ENCODE measurements at regions not wholly inside any gene's neighbourhood (a gene's known extent, or its start where the extent isn't known, plus 50 kb on each side); places are given as distances from the start of the nearest gene placed in this dataset.

DNA sequence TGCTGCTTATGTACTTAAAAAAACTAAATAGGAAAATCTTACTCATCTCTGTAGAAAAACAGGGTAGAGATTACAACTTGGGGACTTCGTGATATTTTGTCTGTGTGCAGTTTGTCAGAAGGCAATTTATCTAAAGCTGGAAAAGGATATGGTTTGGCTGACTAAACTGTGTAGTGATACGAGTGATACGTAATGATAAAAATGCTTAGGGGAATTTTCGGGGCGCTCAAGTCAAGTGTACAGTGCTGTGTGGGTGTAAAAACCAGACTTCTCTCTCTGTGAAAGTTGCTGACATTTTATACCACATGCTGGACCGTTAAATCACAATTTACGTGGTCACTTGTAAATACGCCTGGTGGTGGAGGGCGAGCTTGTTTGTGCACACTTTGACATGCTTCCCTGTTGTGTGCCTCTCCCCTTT lies 221.7 kb downstream of the KCNRG start:
- no peak overlapping the region for H3K27ac ChIP-seq (ENCODE audit: low read depth, low read length)
- no peak overlapping the region for H3K4me3 ChIP-seq (ENCODE audit: low read depth in 1 of 2, low read length in 2 of 2)
- no peak overlapping the region for H3K9ac ChIP-seq (ENCODE audit: low read length)

DNA sequence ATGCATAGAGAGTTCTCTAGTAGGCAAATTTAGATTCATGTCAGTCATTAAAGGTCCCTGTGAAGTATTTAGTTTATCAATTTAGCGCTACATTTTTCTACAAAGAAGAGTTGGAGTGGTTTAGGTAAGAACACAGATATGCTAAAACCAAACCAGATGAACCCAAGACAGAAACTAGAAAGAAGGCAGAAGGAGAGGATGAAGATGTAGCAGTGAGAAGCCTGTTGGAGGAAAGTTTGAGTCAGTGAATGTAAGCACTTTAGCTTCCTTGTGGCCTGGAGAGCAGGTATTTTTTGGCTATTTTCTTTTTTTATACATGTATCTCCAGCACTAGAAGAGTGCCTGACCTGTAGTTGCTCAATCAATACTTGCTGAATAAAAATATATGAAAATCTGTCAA lies 223.7 kb downstream of the KCNRG start:
- Histone ChIP-seq H3K27me3 (ENCODE audit: control insufficient read depth in 1 of 2, insufficient read depth in 2 of 2, low read length in 2 of 2) (no peaks in the 10 kb centered on the region), H3K4me3 (ENCODE audit: low read depth in 1 of 2, low read length in 2 of 2) (no peak overlapping the region), H3K9ac (ENCODE audit: low read length) (no peak overlapping the region), H3K27ac (ENCODE audit: low read depth, low read length) (no peak overlapping the region), H3K9me3 (ENCODE audit: low read length) (no peaks in the 10 kb centered on the region), H3K36me3 (ENCODE audit: insufficient read depth, low read length) (no peaks in the 10 kb centered on the region), H3K4me1 (ENCODE audit: insufficient read depth, low read length) (no peaks in the 10 kb centered on the region)

More for the DNA sequence above, 221.7 kb downstream of the KCNRG start:
- Histone ChIP-seq H3K27me3 (ENCODE audit: control insufficient read depth in 1 of 2, insufficient read depth in 2 of 2, low read length in 2 of 2) (no peaks in the 10 kb centered on the region), H3K9me3 (ENCODE audit: low read length) (no peaks in the 10 kb centered on the region), H3K4me1 (ENCODE audit: insufficient read depth, low read length) (no peaks in the 10 kb centered on the region), H3K36me3 (ENCODE audit: insufficient read depth, low read length) (no peaks in the 10 kb centered on the region)

DNA sequence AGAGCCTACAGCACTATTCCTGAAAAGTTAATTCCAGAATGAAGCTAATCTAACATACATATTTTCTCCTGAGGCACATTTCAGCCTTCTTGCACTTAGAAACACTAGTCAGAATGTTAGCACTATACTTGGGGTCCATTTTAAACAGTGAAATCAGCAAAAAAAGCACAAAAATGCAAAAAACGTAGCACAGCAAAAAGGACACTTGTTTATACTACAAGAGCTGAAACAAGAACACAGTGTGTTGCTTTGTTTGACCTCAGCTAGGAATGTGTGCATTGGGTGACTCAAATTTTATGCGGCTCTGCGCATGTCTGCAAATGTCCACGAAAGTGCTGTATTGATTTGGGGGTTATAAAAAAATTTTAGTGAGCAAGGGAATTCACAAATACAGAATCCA lies 226.2 kb downstream of the KCNRG start:
- Histone ChIP-seq H3K4me1 (ENCODE audit: insufficient read depth, low read length) (no peaks in the 10 kb centered on the region), H3K27me3 (ENCODE audit: control insufficient read depth in 1 of 2, insufficient read depth in 2 of 2, low read length in 2 of 2) (no peaks in the 10 kb centered on the region), H3K27ac (ENCODE audit: low read depth, low read length) (no peak overlapping the region), H3K9me3 (ENCODE audit: low read length) (no peaks in the 10 kb centered on the region), H3K4me3 (ENCODE audit: low read depth in 1 of 2, low read length in 2 of 2) (no peak overlapping the region), H3K9ac (ENCODE audit: low read length) (no peak overlapping the region), H3K36me3 (ENCODE audit: insufficient read depth, low read length) (no peaks in the 10 kb centered on the region)

DNA sequence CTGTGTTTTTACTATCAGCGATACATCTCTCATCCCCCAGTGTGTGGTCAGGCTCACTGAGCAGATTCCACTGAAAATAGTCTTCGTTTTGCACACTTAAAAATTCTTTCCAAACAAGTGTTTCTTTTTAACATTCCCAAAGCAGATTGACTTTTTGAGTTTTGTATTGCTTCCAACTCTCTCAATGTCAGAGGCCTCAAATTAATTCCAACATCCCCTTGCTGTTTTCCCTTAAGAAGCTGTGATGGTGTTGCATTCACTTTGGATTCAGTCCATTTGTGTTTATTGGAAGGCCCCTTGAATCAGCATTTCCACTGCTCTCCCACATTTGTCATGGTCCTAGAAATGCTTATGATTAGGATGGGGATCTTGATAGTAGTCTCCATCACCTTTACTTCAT lies 228.7 kb downstream of the KCNRG start:
- H3K27ac ChIP-seq (ENCODE audit: low read depth, low read length) = no peak overlapping the region
- no peaks in the 10 kb centered on the region for H3K4me1 ChIP-seq (ENCODE audit: insufficient read depth, low read length)
- H3K27me3 ChIP-seq (ENCODE audit: control insufficient read depth in 1 of 2, insufficient read depth in 2 of 2, low read length in 2 of 2) = no peaks in the 10 kb centered on the region

DNA sequence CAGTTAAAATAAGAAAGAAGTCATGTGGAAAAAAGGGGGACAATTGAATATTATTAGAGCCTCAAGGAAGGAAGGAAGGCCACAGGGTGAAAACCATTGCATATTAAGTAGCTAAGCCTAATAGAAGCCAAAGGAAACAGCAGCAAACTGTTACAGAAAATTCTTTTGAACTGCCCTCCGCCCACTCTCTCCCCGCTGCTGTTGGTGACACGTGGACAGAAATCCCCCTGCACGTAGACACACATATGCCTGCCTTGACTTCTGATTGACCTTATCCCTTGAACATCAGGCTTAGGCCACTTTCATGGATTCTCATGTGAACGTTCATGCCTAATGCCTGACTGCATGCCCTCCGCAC lies 229.1 kb downstream of the KCNRG start:
- Histone ChIP-seq H3K4me1 (ENCODE audit: insufficient read depth, low read length) (no peaks in the 10 kb centered on the region), H3K36me3 (ENCODE audit: insufficient read depth, low read length) (no peaks in the 10 kb centered on the region), H3K27ac (ENCODE audit: low read depth, low read length) (no peak overlapping the region), H3K9me3 (ENCODE audit: low read length) (no peaks in the 10 kb centered on the region), H3K4me3 (ENCODE audit: low read depth in 1 of 2, low read length in 2 of 2) (no peak overlapping the region), H3K27me3 (ENCODE audit: control insufficient read depth in 1 of 2, insufficient read depth in 2 of 2, low read length in 2 of 2) (no peaks in the 10 kb centered on the region), H3K9ac (ENCODE audit: low read length) (no peak overlapping the region)

More for the DNA sequence above, 228.7 kb downstream of the KCNRG start:
- Histone ChIP-seq H3K4me3 (ENCODE audit: low read depth in 1 of 2, low read length in 2 of 2) (no peak overlapping the region), H3K9me3 (ENCODE audit: low read length) (no peaks in the 10 kb centered on the region), H3K36me3 (ENCODE audit: insufficient read depth, low read length) (no peaks in the 10 kb centered on the region), H3K9ac (ENCODE audit: low read length) (no peak overlapping the region)

DNA sequence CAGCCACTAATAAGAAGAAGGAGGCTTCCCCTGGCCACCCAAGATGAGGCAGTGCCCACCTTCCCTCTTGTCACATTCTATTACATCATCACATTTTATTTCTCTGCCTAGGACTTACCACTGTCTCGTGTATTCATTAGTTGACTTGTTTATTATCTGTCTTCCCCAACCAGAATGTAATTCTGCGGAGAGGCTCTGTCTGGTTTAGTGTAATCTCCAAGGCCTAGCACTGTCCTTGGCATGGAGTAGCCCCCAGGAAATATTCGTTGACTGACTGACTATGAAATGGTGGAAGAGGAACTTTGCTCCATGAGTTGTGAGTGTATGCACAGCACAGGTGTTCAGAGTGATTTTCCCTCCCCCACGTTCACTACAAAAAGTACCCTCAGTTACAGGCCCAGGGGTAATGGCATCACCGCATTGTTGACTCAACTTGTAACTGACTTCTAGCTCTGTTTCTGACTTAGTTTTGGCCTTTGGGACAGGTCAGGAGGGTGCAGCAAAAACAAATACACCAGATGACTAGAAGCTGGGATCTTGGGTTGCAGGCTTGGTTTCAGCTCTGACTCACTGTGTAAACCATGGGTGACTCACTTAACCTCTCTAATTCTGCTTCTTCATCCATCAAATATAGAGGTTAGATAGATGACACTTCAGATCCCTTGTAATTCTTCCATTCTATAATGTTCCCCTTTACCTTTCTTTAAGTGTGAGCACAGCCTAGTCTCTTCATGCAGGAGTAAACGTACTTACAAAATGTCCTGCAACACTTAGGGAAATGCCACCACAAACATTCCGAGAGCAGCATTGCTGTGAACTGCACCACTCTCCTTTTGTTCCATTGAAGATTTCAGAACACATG lies 229.7 kb downstream of the KCNRG start:
- no peaks in the 10 kb centered on the region for H3K4me1 ChIP-seq (ENCODE audit: insufficient read depth, low read length)
- no peaks in the 10 kb centered on the region for H3K36me3 ChIP-seq (ENCODE audit: insufficient read depth, low read length)
- no peak overlapping the region for H3K27ac ChIP-seq (ENCODE audit: low read depth, low read length)
- H3K9ac ChIP-seq (ENCODE audit: low read length) = no peak overlapping the region
- H3K4me3 ChIP-seq (ENCODE audit: low read depth in 1 of 2, low read length in 2 of 2) = no peak overlapping the region
- H3K27me3 ChIP-seq (ENCODE audit: control insufficient read depth in 1 of 2, insufficient read depth in 2 of 2, low read length in 2 of 2) = no peaks in the 10 kb centered on the region
- H3K9me3 ChIP-seq (ENCODE audit: low read length) = no peaks in the 10 kb centered on the region

DNA sequence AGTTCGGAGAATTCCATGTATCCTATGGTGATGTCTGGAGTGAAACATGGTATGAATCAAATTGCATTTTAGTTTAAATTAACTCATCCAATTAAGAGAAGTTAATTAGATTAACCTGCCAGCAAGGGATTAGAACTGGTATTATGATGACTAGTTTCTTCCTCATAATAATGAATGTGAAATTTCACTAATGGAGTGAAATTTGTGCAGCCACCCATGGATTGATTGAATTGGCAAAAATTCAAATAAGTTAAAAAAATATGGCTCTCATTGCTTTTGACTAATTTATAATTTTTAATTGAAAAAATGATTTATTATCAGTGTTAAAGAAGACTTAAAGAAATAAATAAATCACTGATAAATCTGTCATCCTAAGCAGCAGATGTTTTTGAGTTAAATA lies 232.0 kb downstream of the KCNRG start:
- Histone ChIP-seq H3K36me3 (ENCODE audit: insufficient read depth, low read length) (no peaks in the 10 kb centered on the region), H3K4me3 (ENCODE audit: low read depth in 1 of 2, low read length in 2 of 2) (no peak overlapping the region), H3K9me3 (ENCODE audit: low read length) (no peaks in the 10 kb centered on the region), H3K4me1 (ENCODE audit: insufficient read depth, low read length) (no peaks in the 10 kb centered on the region), H3K27me3 (ENCODE audit: control insufficient read depth in 1 of 2, insufficient read depth in 2 of 2, low read length in 2 of 2) (no peaks in the 10 kb centered on the region), H3K9ac (ENCODE audit: low read length) (no peak overlapping the region), H3K27ac (ENCODE audit: low read depth, low read length) (no peak overlapping the region)

DNA sequence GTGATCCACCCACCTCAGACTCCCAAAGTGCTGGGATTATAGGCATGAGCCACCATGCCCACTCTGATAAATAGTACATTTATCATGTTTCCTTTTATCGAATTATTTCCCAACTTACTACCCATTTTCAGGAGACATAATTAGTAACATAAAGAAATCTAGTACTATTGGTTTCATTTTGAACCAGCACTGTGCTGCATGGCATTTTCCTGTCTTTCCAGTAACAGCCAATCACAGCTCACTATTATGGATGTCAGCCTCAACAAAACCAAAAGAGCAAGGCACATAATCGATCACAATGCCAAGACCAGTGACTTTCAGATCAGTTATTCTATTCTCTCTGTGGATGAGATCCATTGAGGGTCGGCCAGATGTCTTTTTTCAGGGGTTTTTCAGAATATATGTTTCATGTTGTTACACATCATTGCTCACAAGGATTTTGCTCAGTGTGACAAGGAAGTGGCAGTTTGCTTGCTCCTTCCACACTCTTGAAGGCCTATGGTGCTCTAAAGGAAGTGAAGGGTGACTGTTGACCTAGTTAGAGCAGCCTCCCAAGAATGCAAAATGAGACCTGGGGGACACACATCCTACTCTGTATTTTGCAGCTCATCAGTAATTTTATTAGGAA lies 233.4 kb downstream of the KCNRG start:
- H3K9ac ChIP-seq (ENCODE audit: low read length) = no peak overlapping the region
- H3K36me3 ChIP-seq (ENCODE audit: insufficient read depth, low read length) = no peaks in the 10 kb centered on the region
- no peak overlapping the region for H3K27ac ChIP-seq (ENCODE audit: low read depth, low read length)
- H3K4me1 ChIP-seq (ENCODE audit: insufficient read depth, low read length) = no peaks in the 10 kb centered on the region
- no peaks in the 10 kb centered on the region for H3K27me3 ChIP-seq (ENCODE audit: control insufficient read depth in 1 of 2, insufficient read depth in 2 of 2, low read length in 2 of 2)
- H3K9me3 ChIP-seq (ENCODE audit: low read length) = no peaks in the 10 kb centered on the region
- no peak overlapping the region for H3K4me3 ChIP-seq (ENCODE audit: low read depth in 1 of 2, low read length in 2 of 2)

DNA sequence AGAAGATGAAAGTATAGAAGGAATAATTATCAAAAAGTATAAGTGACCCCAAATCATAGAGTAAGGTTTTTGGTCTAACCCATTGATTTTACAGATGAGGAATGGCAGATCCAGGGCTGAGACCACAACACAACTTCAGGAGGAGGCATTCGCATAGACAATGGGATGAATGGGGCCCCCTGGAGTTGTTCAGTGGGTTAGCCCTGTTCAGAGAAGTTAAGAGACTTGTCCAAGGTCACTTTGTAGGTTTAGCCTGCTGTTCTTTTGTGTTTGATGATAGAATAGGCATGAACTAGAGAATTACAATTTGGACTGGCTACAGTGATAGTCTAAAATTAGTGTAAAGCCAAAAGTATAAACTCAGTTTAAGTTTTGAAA lies 233.9 kb downstream of the KCNRG start:
- Histone ChIP-seq H3K4me1 (ENCODE audit: insufficient read depth, low read length) (no peaks in the 10 kb centered on the region), H3K4me3 (ENCODE audit: low read depth in 1 of 2, low read length in 2 of 2) (no peak overlapping the region), H3K36me3 (ENCODE audit: insufficient read depth, low read length) (no peaks in the 10 kb centered on the region), H3K9ac (ENCODE audit: low read length) (no peak overlapping the region), H3K27ac (ENCODE audit: low read depth, low read length) (no peak overlapping the region), H3K9me3 (ENCODE audit: low read length) (no peaks in the 10 kb centered on the region), H3K27me3 (ENCODE audit: control insufficient read depth in 1 of 2, insufficient read depth in 2 of 2, low read length in 2 of 2) (no peaks in the 10 kb centered on the region)

DNA sequence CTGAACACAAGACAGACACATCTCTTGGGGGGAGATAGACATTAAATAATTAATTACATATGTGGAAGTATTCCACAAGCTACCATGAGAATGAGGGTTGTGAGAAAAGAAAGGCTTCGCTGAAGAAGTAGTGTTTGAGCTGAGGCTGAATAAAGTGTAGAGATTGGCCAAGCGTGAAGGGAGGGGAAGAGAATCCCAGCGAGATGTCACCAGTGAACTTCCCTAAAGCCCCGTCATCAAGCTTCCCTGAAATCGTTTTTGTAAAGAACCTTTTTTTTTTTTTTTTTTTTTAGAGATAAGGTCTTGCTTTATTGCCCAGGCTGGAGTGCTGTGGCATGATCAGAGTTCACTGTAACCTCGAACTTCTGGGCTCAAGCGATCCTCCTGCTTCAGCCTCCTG lies 235.2 kb downstream of the KCNRG start:
- Histone ChIP-seq H3K27me3 (ENCODE audit: control insufficient read depth in 1 of 2, insufficient read depth in 2 of 2, low read length in 2 of 2) (no peaks in the 10 kb centered on the region), H3K4me1 (ENCODE audit: insufficient read depth, low read length) (no peaks in the 10 kb centered on the region), H3K27ac (ENCODE audit: low read depth, low read length) (no peak overlapping the region), H3K4me3 (ENCODE audit: low read depth in 1 of 2, low read length in 2 of 2) (no peak overlapping the region), H3K36me3 (ENCODE audit: insufficient read depth, low read length) (no peaks in the 10 kb centered on the region), H3K9ac (ENCODE audit: low read length) (no peak overlapping the region), H3K9me3 (ENCODE audit: low read length) (no peaks in the 10 kb centered on the region)

DNA sequence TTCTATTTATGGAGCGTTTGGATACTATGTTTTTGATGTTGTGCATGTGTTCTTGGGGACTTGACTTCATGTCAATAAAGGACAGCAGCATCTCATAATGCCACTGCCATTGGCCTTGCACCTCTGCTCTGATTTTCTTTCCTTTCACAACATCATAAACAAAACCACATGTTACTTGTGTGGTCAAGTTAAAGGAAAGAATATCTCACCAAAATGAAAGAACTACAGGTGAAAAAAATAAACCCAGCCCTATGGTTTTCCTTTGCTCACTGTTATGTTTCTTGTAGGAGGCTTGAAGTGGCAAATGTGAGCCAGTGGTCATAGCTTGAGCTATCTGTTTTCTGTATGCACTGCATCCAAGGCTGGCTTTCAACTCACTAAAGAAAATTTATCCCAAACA lies 240.4 kb downstream of the KCNRG start:
- no peaks in the 10 kb centered on the region for H3K4me1 ChIP-seq (ENCODE audit: insufficient read depth, low read length)
- no peak overlapping the region for H3K9ac ChIP-seq (ENCODE audit: low read length)
- no peaks in the 10 kb centered on the region for H3K9me3 ChIP-seq (ENCODE audit: low read length)
- H3K27me3 ChIP-seq (ENCODE audit: control insufficient read depth in 1 of 2, insufficient read depth in 2 of 2, low read length in 2 of 2) = no peaks in the 10 kb centered on the region
- H3K4me3 ChIP-seq (ENCODE audit: low read depth in 1 of 2, low read length in 2 of 2) = no peak overlapping the region
- H3K36me3 ChIP-seq (ENCODE audit: insufficient read depth, low read length) = no peaks in the 10 kb centered on the region
- no peak overlapping the region for H3K27ac ChIP-seq (ENCODE audit: low read depth, low read length)

All from muscle layer of colon (tissue), 2 donors.